ENCODE measurements at regions not wholly inside any gene's neighbourhood (a gene's known extent, or its start where the extent isn't known, plus 50 kb on each side); places are given as distances from the start of the nearest gene placed in this dataset.

DNA sequence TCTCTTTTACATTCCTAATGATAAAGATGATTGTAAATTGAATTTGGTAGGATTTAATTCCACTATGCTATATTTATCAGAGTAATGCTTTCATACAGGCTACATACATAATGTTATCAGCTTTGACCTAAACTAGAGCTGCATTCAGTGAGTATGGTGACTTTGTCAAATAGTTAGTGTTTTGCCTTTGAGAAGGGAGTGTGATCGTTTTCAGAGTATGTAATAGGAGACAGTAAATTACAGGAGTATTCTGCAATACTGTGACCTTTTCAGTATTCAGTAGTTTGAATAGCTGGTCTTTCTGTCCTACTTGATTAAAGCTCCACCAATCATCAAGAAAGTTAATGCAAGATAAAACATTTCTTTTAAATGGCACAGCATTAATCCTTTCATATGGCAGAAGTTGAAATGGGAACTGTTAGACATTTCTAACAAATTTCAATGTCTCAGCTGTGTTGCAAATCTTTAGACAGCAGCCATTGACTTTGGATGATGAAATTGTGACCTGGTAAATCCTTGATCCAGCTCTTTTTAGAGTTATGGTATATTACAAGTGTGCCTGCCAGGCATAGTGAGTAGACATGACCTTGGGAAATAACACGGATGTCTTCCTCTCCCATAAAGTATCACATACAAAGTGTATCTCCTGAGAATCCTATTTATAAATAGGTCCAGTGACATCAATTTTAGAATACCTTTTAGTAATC, 455.3 kb downstream of the KCTD8 start:
- no peak for DNase-seq (ENCODE audit: low spot score)
- TF ChIP-seq, protein P1, sequence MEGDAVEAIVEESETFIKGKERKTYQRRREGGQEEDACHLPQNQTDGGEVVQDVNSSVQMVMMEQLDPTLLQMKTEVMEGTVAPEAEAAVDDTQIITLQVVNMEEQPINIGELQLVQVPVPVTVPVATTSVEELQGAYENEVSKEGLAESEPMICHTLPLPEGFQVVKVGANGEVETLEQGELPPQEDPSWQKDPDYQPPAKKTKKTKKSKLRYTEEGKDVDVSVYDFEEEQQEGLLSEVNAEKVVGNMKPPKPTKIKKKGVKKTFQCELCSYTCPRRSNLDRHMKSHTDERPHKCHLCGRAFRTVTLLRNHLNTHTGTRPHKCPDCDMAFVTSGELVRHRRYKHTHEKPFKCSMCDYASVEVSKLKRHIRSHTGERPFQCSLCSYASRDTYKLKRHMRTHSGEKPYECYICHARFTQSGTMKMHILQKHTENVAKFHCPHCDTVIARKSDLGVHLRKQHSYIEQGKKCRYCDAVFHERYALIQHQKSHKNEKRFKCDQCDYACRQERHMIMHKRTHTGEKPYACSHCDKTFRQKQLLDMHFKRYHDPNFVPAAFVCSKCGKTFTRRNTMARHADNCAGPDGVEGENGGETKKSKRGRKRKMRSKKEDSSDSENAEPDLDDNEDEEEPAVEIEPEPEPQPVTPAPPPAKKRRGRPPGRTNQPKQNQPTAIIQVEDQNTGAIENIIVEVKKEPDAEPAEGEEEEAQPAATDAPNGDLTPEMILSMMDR (IDR thresholded peaks at IDR 0.05; ENCODE audit: borderline replicate concordance, control extremely low read depth, extremely low read depth, insufficient read depth, missing control alignments), result no peak
- in situ Hi-C loops (cut with MboI; ENCODE audit: low sequenced_read_pairs, unreplicated experiment), result no loop called here

DNA sequence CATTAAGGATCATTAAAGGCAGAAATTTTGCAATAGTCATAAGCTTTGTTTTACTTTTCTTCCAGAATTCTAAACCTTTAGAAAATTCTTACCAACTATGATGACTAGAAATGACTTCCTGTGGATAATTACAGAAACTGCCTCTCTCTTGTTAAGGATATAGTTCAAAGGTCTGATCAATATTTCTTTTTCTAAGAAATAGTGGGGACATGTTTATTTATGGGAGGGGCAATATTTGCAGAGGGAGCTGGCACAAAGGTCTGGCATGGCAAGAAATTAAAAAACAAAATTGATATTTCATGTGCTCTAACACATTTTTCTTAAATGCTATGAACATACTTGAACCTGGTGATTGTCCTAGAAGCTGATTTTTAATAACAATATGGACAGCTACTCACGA, 448.9 kb downstream of the KCTD8 start:
- in situ Hi-C loops (cut with MboI; ENCODE audit: low sequenced_read_pairs, unreplicated experiment), result no loop called here
- no peak for DNase-seq (ENCODE audit: low spot score)
- TF ChIP-seq, protein P1 (IDR thresholded peaks at IDR 0.05; ENCODE audit: borderline replicate concordance, control extremely low read depth, extremely low read depth, insufficient read depth, missing control alignments), result no peak

DNA sequence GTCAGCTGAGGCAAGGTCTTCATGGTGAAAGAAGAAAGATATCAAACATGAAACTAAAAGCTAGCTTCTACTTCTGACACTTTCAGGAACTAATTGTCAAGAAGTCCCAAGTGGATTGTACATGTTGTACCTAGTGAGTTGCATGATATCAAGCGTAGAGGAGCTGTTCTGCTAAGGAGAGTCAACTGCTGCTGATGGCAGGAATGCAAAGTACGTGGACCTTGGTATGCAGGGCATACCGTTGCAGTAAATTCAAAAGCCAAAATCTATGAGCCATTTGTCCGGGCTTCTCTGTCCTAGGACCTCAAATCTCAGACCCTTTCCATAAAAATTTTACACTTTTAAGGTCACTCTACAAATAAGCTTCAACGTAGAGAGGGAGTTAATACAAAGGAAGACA, 446.2 kb downstream of the KCTD8 start:
- in situ Hi-C loops (cut with MboI; ENCODE audit: low sequenced_read_pairs, unreplicated experiment), result no loop called here
- TF ChIP-seq, protein P1 (IDR thresholded peaks at IDR 0.05; ENCODE audit: borderline replicate concordance, control extremely low read depth, extremely low read depth, insufficient read depth, missing control alignments), result no peak
- DNase-seq (ENCODE audit: low spot score), result no peak

DNA sequence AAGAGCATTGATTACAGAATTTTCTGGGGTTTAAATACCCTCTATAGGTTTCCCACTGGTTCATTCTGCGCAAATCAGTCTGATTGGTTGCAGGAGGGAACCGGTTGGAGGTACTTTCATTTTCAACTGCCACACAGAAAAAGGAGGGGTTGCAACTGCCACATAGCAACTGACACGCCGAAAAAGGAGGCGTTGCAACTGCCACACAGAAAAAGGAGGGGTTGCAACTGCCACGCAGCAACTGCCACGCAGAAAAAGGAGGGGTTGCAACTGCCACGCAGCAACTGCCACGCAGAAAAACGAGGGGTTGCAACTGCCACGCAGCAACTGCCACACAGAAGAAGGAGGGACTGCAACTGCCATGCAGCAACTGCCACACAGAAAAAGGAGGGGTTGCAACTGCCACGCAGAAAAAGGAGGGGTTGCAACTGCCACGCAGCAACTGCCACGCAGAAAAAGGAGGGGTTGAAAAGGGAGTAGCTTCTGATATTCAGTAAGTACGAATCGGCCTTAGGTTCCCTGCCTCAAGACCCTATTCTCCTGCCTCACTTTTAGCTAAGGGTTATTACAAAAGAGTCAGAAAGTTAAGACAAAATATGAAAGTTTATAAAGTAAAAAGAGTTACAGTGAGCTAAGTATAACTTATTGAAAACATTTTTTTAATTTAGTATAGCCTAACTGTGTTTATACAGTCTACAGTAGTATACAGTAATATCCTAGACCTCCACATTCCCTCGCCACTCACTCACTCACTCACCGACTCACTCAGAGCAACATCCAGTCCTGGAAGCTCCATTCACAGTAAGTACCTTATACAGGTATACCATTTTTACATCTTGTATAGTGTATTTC, 431.8 kb downstream of the KCTD8 start:
- TF ChIP-seq, protein P1 (IDR thresholded peaks at IDR 0.05; ENCODE audit: borderline replicate concordance, control extremely low read depth, extremely low read depth, insufficient read depth, missing control alignments), result no peak
- DNase-seq (ENCODE audit: low spot score), result no peak
- in situ Hi-C loops (cut with MboI; ENCODE audit: low sequenced_read_pairs, unreplicated experiment), result no loop called here

DNA sequence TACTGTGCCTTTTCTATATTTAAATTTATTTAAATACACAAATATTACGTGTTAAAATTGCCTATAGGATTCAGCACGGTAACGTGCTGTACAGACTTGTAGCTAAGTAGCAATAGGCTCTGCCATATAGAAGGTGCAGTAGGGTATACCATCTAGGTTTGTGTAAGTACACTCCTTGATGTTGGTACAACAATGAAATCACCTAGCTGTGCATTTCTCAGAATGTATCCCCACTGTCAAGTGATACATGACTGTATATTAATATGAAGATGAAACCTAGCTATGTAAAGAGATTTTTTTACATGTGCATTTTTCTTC, 431.2 kb downstream of the KCTD8 start:
- TF ChIP-seq, protein P1 (IDR thresholded peaks at IDR 0.05; ENCODE audit: borderline replicate concordance, control extremely low read depth, extremely low read depth, insufficient read depth, missing control alignments), result no peak
- in situ Hi-C loops (cut with MboI; ENCODE audit: low sequenced_read_pairs, unreplicated experiment), result no loop called here
- no peak for DNase-seq (ENCODE audit: low spot score)

DNA sequence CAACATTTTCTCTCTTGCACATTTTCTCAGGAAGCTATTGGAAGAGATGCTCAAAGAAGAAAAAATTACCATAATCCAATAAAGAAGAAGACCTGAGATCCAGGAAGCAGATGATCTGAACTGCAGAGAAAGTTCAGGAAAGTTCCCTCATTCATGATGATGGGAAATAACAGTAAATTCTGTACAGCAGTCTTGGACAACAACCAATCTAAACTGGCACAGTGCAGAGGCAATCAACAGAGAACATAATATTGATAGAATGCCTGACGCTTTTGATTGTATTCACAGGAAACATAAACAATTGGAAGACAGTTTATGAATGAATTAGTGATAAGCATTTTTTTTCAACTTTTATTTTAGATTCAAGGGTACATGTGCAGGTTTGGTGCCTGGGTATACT, 428.9 kb downstream of the KCTD8 start:
- TF ChIP-seq, protein P1 (IDR thresholded peaks at IDR 0.05; ENCODE audit: borderline replicate concordance, control extremely low read depth, extremely low read depth, insufficient read depth, missing control alignments), result no peak
- no peak for DNase-seq (ENCODE audit: low spot score)
- in situ Hi-C loops (cut with MboI; ENCODE audit: low sequenced_read_pairs, unreplicated experiment), result no loop called here

All from GM13976 (cell line).